ENCODE measurements at regions not wholly inside any gene's neighbourhood (a gene's known extent, or its start where the extent isn't known, plus 50 kb on each side); places are given as distances from the start of the nearest gene placed in this dataset.

DNA sequence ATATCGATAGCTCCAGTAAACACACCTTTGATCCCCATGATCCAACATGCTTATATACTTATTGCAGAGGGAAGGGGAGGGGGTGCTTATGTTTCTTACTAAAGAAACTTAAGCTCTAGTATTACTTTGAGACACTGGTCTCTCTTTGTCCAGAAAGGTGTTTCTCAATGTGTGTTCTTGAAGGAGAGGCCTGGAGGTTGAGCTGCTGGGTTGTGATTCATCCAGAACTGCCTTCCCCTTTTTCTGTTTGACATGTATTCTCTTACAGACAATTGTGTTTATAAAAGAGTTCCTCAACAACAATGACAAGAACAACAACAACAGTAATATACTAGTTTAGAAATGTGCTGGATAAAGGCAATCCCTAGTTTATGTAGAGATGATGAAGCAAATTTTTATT is 516.0 kb upstream of the FAM98A start:
- CTCF ChIA-PET, result no interaction called here
- Histone ChIP-seq H3K79me2 (ENCODE audit: low read length) (no peaks in the 10 kb centered on the region), H3K27me3 (ENCODE audit: low read length) (no peaks in the 10 kb centered on the region), H2AFZ (ENCODE audit: low read length) (no peak overlapping the region), H3K27ac (ENCODE audit: low read length) (no peak overlapping the region), H3K36me3 (ENCODE audit: low read depth, low read length) (no peaks in the 10 kb centered on the region), H3K4me1 (ENCODE audit: insufficient read depth, low read length) (no peaks in the 10 kb centered on the region), H3K9ac (ENCODE audit: low read length) (no peak overlapping the region), H3K4me3 (ENCODE audit: low read length) (no peak overlapping the region), H3F3A (ENCODE audit: low read length, unreplicated experiment) (no peaks in the 10 kb centered on the region), H3K9me2 (replicated peaks; ENCODE audit: low read length) (no peaks in the 10 kb centered on the region), H3K9me3 (ENCODE audit: low read length) (no peaks in the 10 kb centered on the region), H4K20me1 (ENCODE audit: low read length) (no peaks in the 10 kb centered on the region), H3K4me2 (ENCODE audit: low read length) (no peak overlapping the region)
- intact Hi-C loops (cut with micrococcal nuclease), result no loop called here
- BruUV-seq (replicated peaks), result no TSS peak
- TF ChIP-seq, protein P1, sequence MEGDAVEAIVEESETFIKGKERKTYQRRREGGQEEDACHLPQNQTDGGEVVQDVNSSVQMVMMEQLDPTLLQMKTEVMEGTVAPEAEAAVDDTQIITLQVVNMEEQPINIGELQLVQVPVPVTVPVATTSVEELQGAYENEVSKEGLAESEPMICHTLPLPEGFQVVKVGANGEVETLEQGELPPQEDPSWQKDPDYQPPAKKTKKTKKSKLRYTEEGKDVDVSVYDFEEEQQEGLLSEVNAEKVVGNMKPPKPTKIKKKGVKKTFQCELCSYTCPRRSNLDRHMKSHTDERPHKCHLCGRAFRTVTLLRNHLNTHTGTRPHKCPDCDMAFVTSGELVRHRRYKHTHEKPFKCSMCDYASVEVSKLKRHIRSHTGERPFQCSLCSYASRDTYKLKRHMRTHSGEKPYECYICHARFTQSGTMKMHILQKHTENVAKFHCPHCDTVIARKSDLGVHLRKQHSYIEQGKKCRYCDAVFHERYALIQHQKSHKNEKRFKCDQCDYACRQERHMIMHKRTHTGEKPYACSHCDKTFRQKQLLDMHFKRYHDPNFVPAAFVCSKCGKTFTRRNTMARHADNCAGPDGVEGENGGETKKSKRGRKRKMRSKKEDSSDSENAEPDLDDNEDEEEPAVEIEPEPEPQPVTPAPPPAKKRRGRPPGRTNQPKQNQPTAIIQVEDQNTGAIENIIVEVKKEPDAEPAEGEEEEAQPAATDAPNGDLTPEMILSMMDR (conservative IDR thresholded peaks at IDR 0.05; ENCODE audit: low read depth, low read length), result no peak
- TF ChIP-seq EZH2phosphoT487 (IDR thresholded peaks at IDR 0.05; ENCODE audit: borderline replicate concordance, low read length) (no peak), EZH2 (IDR thresholded peaks at IDR 0.05; ENCODE audit: low read length, unreplicated experiment) (no peak)
- DNase-seq, result no peak
- POLR2A ChIA-PET (ENCODE audit: unreplicated experiment), result no interaction called here
- ATAC-seq, result no peak

DNA sequence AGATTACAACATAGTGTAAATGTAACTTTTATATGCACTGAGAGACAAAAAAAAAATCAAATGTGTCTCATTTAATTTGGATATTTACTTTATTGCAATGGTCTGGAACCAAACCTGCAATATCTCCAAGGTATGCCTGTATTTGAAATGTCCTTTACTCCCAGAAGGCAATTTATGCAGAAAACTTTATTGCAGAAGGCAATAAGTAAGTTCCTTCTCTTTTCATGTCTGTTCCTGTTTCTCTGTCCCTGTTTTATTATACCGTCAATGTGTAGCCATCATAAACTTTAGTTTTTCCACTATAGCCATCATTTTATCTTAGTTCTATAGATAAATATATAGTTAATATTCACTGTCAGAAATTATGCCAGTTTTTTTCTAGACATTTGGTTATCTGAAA is 513.1 kb upstream of the FAM98A start:
- H3F3A ChIP-seq (ENCODE audit: low read length, unreplicated experiment), result no peaks in the 10 kb centered on the region
- no peak overlapping the region for H2AFZ ChIP-seq (ENCODE audit: low read length)
- no peaks in the 10 kb centered on the region for H3K9me2 ChIP-seq (replicated peaks; ENCODE audit: low read length)
- CTCF ChIA-PET, result no interaction called here
- ATAC-seq (no peak), DNase-seq (no peak)
- no peaks in the 10 kb centered on the region for H3K36me3 ChIP-seq (ENCODE audit: low read depth, low read length)
- no peaks in the 10 kb centered on the region for H3K27me3 ChIP-seq (ENCODE audit: low read length)
- no peak overlapping the region for H3K27ac ChIP-seq (ENCODE audit: low read length)
- peaks cover 6% of the 10 kb centered on the region; the same call in 1 of the 2 replicates for H3K4me1 ChIP-seq (ENCODE audit: insufficient read depth, low read length)
- H3K4me3 ChIP-seq (ENCODE audit: low read length), result no peak overlapping the region
- intact Hi-C loops (cut with micrococcal nuclease), result no loop called here
- TF ChIP-seq, protein P1 (conservative IDR thresholded peaks at IDR 0.05; ENCODE audit: low read depth, low read length), result no peak
- TF ChIP-seq EZH2phosphoT487 (IDR thresholded peaks at IDR 0.05; ENCODE audit: borderline replicate concordance, low read length), result no peak
- TF ChIP-seq EZH2 (IDR thresholded peaks at IDR 0.05; ENCODE audit: low read length, unreplicated experiment), result no peak
- no peaks in the 10 kb centered on the region for H3K79me2 ChIP-seq (ENCODE audit: low read length)
- POLR2A ChIA-PET (ENCODE audit: unreplicated experiment), result no interaction called here
- no peaks in the 10 kb centered on the region for H3K9me3 ChIP-seq (ENCODE audit: low read length)
- no peak overlapping the region for H3K4me2 ChIP-seq (ENCODE audit: low read length)
- BruUV-seq (replicated peaks), result no TSS peak
- no peaks in the 10 kb centered on the region for H4K20me1 ChIP-seq (ENCODE audit: low read length)
- H3K9ac ChIP-seq (ENCODE audit: low read length), result no peak overlapping the region

DNA sequence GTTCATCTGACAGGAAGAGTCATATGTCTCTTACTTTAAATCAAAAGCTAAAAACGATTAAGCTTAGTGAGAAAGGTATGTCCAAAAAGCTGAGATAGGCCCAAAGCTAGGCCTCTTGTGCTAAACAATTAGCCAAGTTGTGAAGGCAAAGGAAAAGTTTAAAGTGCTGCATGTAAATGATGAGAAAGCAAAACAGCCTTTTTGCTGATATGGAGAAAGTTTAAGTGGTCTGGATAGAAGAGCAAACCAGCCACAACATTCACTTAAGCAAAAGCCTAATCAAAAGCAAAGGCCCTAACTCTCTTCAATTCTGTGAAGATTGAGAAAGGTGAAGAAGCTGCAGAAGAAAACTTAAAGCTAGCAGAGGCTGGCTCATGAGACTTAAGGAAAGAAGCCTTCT is 511.3 kb upstream of the FAM98A start:
- no peaks in the 10 kb centered on the region for H3K9me3 ChIP-seq (ENCODE audit: low read length)
- no peak overlapping the region for H2AFZ ChIP-seq (ENCODE audit: low read length)
- ChIA-PET POLR2A (ENCODE audit: unreplicated experiment) (no interaction called here), CTCF (no interaction called here)
- H3K79me2 ChIP-seq (ENCODE audit: low read length), result no peaks in the 10 kb centered on the region
- no peak overlapping the region for H3K4me2 ChIP-seq (ENCODE audit: low read length)
- H3K4me1 ChIP-seq (ENCODE audit: insufficient read depth, low read length), result peaks cover 21% of the 10 kb centered on the region
- peaks cover 6% of the 10 kb centered on the region for H3F3A ChIP-seq (ENCODE audit: low read length, unreplicated experiment)
- ATAC-seq (no peak), DNase-seq (no peak)
- H3K4me3 ChIP-seq (ENCODE audit: low read length), result no peak overlapping the region
- intact Hi-C loops (cut with micrococcal nuclease), result no loop called here
- H3K36me3 ChIP-seq (ENCODE audit: low read depth, low read length), result no peaks in the 10 kb centered on the region
- TF ChIP-seq EZH2phosphoT487 (IDR thresholded peaks at IDR 0.05; ENCODE audit: borderline replicate concordance, low read length) (no peak), EZH2 (IDR thresholded peaks at IDR 0.05; ENCODE audit: low read length, unreplicated experiment) (no peak)
- TF ChIP-seq, protein P1 (conservative IDR thresholded peaks at IDR 0.05; ENCODE audit: low read depth, low read length), result no peak
- no peak overlapping the region for H3K9ac ChIP-seq (ENCODE audit: low read length)
- no peak overlapping the region for H3K27ac ChIP-seq (ENCODE audit: low read length)
- no peaks in the 10 kb centered on the region for H3K27me3 ChIP-seq (ENCODE audit: low read length)
- H4K20me1 ChIP-seq (ENCODE audit: low read length), result no peaks in the 10 kb centered on the region
- no peaks in the 10 kb centered on the region for H3K9me2 ChIP-seq (replicated peaks; ENCODE audit: low read length)
- no TSS peak for BruUV-seq (replicated peaks)
